H1 (cell line): ENCODE measurements at regions not wholly inside any gene's neighbourhood (a gene's known extent, or its start where the extent isn't known, plus 50 kb on each side); places are given as distances from the start of the nearest gene placed in this dataset.

Experiments used
- CBX8 ChIP-seq: fragments of 300-800, 300-1000 bp; sonication (generic); IDR thresholded peaks from 2 replicates; pipeline ENCODE4 v1.7.1; 2016; ENCODE audit warnings: low read depth, low read length, borderline replicate concordance
- CTCF ChIP-seq, 3 experiments: IDR thresholded peaks; 1 replicate in 2 of 3; 2 replicates in 1 of 3; pipeline versions ENCODE4 v1.5.1 to v1.6.1; 2011; ENCODE audit warnings: low read length in 3 of 3, mild to moderate bottlenecking in 3 of 3, inconsistent platforms in 2 of 3, low read depth in 1 of 3, moderate library complexity in 1 of 3; ENCODE audit not compliant: insufficient read depth in 1 of 3; ENCODE audit errors: control extremely low read depth in 1 of 3
- EP300 ChIP-seq, 2 experiments: IDR thresholded peaks; 1 replicate in 1 of 2; 2 replicates in 1 of 2; pipeline ENCODE4 v1.6.1; 2011 to 2012; ENCODE audit warnings: low read depth in 2 of 2, low read length in 2 of 2, mild to moderate bottlenecking in 2 of 2, borderline replicate concordance in 1 of 2, inconsistent platforms in 1 of 2, moderate library complexity in 1 of 2
- POLR2A ChIP-seq, 2 experiments: IDR thresholded peaks; 1 replicate in 1 of 2; 2 replicates in 1 of 2; pipeline ENCODE4 v1.6.1; 2011; ENCODE audit warnings: low read depth in 2 of 2, low read length in 2 of 2, mild to moderate bottlenecking in 2 of 2; ENCODE audit errors: control extremely low read depth in 1 of 2
- RAD21 ChIP-seq, 2 experiments: IDR thresholded peaks in 1 of 2; conservative IDR thresholded peaks in 1 of 2; 2 replicates each; pipeline ENCODE4 v1.6.1; 2011; ENCODE audit warnings: low read depth in 2 of 2, low read length in 2 of 2, improper control_type of control experiment in 1 of 2, inconsistent platforms in 1 of 2, mild to moderate bottlenecking in 1 of 2, moderate library complexity in 1 of 2
- SP4 ChIP-seq: IDR thresholded peaks from 2 replicates; pipeline ENCODE4 v1.6.1; 2012; ENCODE audit warnings: low read length, inconsistent platforms
- USF2 ChIP-seq: IDR thresholded peaks from 2 replicates; pipeline ENCODE4 v1.6.1; 2011; ENCODE audit warnings: low read length, improper control_type of control experiment

- no peak for TF ChIP-seq CTCF (IDR thresholded peaks at IDR 0.05; ENCODE audit: control extremely low read depth in 1 of 3, insufficient read depth in 1 of 3, low read depth in 1 of 3, low read length in 3 of 3)
- no peak for TF ChIP-seq USF2
- no peak for TF ChIP-seq POLR2A (IDR thresholded peaks at IDR 0.05; ENCODE audit: control extremely low read depth in 1 of 2, low read depth in 2 of 2, low read length in 2 of 2)
- TF ChIP-seq CBX8 = no peak
- no peak for TF ChIP-seq RAD21 (IDR thresholded peaks at IDR 0.05 in 1 of 2, conservative IDR thresholded peaks at IDR 0.05 in 1 of 2; ENCODE audit: low read depth in 2 of 2, low read length in 2 of 2)
- no peak for TF ChIP-seq SP4
- no peak for TF ChIP-seq EP300 (IDR thresholded peaks at IDR 0.05; ENCODE audit: borderline replicate concordance in 1 of 2, low read depth in 2 of 2, low read length in 2 of 2)
Observed at GRCh38 chr1:221405146-221405545, 336.7 kb downstream of the DUSP10 start.
